ENCODE measurements at regions not wholly inside any gene's neighbourhood (a gene's known extent, or its start where the extent isn't known, plus 50 kb on each side); places are given as distances from the start of the nearest gene placed in this dataset.

DNA sequence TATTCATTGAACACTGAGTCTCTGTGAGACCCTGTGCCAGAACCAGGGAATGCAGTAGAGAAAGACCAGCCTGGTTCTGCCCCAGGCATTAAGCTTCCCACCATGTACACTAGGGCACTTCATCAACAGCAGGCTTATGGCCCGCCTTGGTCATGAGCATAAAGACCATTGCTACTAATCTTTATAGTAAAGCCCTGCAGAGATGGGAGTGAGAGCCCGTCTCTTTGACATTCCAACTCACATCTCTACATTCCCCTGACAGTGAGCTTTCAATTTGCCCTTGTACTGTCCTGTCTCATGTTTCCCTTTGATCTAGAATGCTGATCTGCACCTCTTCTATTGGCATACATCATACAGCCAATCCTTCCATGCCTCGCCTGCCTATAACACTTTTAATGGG lies 211.8 kb upstream of the ARL4C start:
- no peaks in the 10 kb centered on the region for H4K20me1 ChIP-seq (ENCODE audit: control insufficient read depth, insufficient read depth)
- no peak for ATAC-seq
- no peaks in the 10 kb centered on the region; a peak in 1 of 4 replicates for H3K27me3 ChIP-seq (replicated peaks in 1 of 2; ENCODE audit: control insufficient read depth in 2 of 2, insufficient read depth in 2 of 2, low read length in 1 of 2)
- no peak for DNase-seq (ENCODE audit: low read depth, low spot score)
- POLR2A ChIA-PET: no interaction called here
- no peak overlapping the region for H2AFZ ChIP-seq (ENCODE audit: control insufficient read depth, low read depth, low read length)
- no peak overlapping the region for H3K4me3 ChIP-seq
- intact Hi-C loops (cut with micrococcal nuclease; ENCODE audit: unreplicated experiment): no loop called here
- in situ Hi-C loops (cut with MboI): no loop called here
- no peak for TF ChIP-seq EZH2 (IDR thresholded peaks at IDR 0.05; ENCODE audit: borderline replicate concordance, control insufficient read depth, low read depth, low read length)
- SMC1A ChIA-PET (ENCODE audit: uncharacterized antibody, unreplicated experiment): no interaction called here
- no peaks in the 10 kb centered on the region for H3K4me1 ChIP-seq (ENCODE audit: control insufficient read depth, insufficient read depth, low read length)
- H3K4me2 ChIP-seq (ENCODE audit: control insufficient read depth, insufficient read depth): no peak overlapping the region
- 24% methylated on average over 3 of the region's 3 CpGs for WGBS (ENCODE audit: insufficient coverage, insufficient replicate concordance, low lambda C conversion rate, missing lambda C conversion rate)
- H3K36me3 ChIP-seq (ENCODE audit: control insufficient read depth in 2 of 2, insufficient read depth in 2 of 2, low read length in 1 of 2): no peaks in the 10 kb centered on the region
- no peak overlapping the region for H3K9ac ChIP-seq (ENCODE audit: control insufficient read depth, insufficient read depth, low read length)
- BruUV-seq (replicated peaks): no TSS peak
- no peak for FAIRE-seq
- no peaks in the 10 kb centered on the region for H3K9me3 ChIP-seq (replicated peaks; ENCODE audit: control insufficient read depth, insufficient read depth, low read length)
- RAD21 ChIA-PET (ENCODE audit: unreplicated experiment): no interaction called here
- no peak overlapping the region for H3K27ac ChIP-seq (ENCODE audit: control insufficient read depth, insufficient read depth)
- H3K79me2 ChIP-seq (ENCODE audit: control insufficient read depth, insufficient read depth, low read length): no peaks in the 10 kb centered on the region
- CTCF ChIA-PET: no interaction called here

DNA sequence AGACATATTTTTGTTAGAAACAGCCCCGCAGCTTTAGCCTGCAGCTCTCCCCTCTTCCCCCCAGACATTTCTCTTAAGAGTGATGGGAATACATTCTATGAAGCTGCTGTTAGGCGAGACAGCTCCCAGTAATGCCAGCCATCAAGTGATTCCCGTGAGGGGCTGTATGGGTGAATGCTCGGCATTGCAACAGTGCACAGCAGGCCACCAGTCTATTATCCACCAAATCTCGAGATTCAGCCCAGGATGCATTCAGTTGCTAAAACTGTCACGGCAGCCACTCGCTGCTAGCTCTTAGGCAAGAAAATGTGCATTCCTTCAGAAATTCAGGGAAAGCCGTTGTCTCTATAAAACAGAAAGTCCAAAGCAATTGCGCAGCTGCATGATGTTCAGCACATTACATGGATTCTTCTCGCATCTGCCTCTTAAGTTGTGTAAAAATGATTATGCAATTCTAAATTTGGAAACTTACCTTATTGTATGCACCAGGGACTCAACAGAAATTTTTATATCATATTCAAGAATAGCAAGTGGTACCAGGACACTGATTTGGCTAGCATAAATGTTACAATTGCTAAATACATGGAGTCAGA lies 211.3 kb upstream of the ARL4C start:
- ATAC-seq: no peak
- POLR2A ChIA-PET: no interaction called here
- Histone ChIP-seq H2AFZ (ENCODE audit: control insufficient read depth, low read depth, low read length) (no peak overlapping the region), H3K27ac (ENCODE audit: control insufficient read depth, insufficient read depth) (no peak overlapping the region), H3K36me3 (ENCODE audit: control insufficient read depth in 2 of 2, insufficient read depth in 2 of 2, low read length in 1 of 2) (no peaks in the 10 kb centered on the region), H3K4me3 (no peak overlapping the region), H3K9ac (ENCODE audit: control insufficient read depth, insufficient read depth, low read length) (no peak overlapping the region), H3K27me3 (replicated peaks in 1 of 2; ENCODE audit: control insufficient read depth in 2 of 2, insufficient read depth in 2 of 2, low read length in 1 of 2) (no peaks in the 10 kb centered on the region; a peak in 1 of 4 replicates), H4K20me1 (ENCODE audit: control insufficient read depth, insufficient read depth) (no peaks in the 10 kb centered on the region), H3K79me2 (ENCODE audit: control insufficient read depth, insufficient read depth, low read length) (no peaks in the 10 kb centered on the region), H3K9me3 (replicated peaks; ENCODE audit: control insufficient read depth, insufficient read depth, low read length) (no peaks in the 10 kb centered on the region), H3K4me2 (ENCODE audit: control insufficient read depth, insufficient read depth) (no peak overlapping the region), H3K4me1 (ENCODE audit: control insufficient read depth, insufficient read depth, low read length) (no peaks in the 10 kb centered on the region)
- CTCF ChIA-PET: no interaction called here
- intact Hi-C loops (cut with micrococcal nuclease; ENCODE audit: unreplicated experiment): no loop called here
- DNase-seq (ENCODE audit: low read depth, low spot score): no peak
- no peak for TF ChIP-seq CEBPB (IDR thresholded peaks at IDR 0.05; ENCODE audit: borderline replicate concordance in 1 of 2, low read depth in 2 of 2, low read length in 2 of 2)
- no peak for TF ChIP-seq MXI1 (IDR thresholded peaks at IDR 0.05; ENCODE audit: low read depth, low read length)
- no peak for TF ChIP-seq DPF2 (IDR thresholded peaks at IDR 0.05)
- TF ChIP-seq HDAC2 (IDR thresholded peaks at IDR 0.05): no peak
- TF ChIP-seq ATF7 (IDR thresholded peaks at IDR 0.05; ENCODE audit: low read depth): no peak
- TF ChIP-seq HDGF (IDR thresholded peaks at IDR 0.05): no peak
- TF ChIP-seq, protein P1, sequence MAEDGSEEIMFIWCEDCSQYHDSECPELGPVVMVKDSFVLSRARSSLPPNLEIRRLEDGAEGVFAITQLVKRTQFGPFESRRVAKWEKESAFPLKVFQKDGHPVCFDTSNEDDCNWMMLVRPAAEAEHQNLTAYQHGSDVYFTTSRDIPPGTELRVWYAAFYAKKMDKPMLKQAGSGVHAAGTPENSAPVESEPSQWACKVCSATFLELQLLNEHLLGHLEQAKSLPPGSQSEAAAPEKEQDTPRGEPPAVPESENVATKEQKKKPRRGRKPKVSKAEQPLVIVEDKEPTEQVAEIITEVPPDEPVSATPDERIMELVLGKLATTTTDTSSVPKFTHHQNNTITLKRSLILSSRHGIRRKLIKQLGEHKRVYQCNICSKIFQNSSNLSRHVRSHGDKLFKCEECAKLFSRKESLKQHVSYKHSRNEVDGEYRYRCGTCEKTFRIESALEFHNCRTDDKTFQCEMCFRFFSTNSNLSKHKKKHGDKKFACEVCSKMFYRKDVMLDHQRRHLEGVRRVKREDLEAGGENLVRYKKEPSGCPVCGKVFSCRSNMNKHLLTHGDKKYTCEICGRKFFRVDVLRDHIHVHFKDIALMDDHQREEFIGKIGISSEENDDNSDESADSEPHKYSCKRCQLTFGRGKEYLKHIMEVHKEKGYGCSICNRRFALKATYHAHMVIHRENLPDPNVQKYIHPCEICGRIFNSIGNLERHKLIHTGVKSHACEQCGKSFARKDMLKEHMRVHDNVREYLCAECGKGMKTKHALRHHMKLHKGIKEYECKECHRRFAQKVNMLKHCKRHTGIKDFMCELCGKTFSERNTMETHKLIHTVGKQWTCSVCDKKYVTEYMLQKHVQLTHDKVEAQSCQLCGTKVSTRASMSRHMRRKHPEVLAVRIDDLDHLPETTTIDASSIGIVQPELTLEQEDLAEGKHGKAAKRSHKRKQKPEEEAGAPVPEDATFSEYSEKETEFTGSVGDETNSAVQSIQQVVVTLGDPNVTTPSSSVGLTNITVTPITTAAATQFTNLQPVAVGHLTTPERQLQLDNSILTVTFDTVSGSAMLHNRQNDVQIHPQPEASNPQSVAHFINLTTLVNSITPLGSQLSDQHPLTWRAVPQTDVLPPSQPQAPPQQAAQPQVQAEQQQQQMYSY (CRISPR knock-in tag; IDR thresholded peaks at IDR 0.05): no peak
- FAIRE-seq: no peak
- 29% methylated on average over 9 of the region's 10 CpGs for WGBS (ENCODE audit: insufficient coverage, insufficient replicate concordance, low lambda C conversion rate, missing lambda C conversion rate)
- RAD21 ChIA-PET (ENCODE audit: unreplicated experiment): no interaction called here
- no TSS peak for BruUV-seq (replicated peaks)
- SMC1A ChIA-PET (ENCODE audit: uncharacterized antibody, unreplicated experiment): no interaction called here
- in situ Hi-C loops (cut with MboI): no loop called here
